ENCODE measurements at regions not wholly inside any gene's neighbourhood (a gene's known extent, or its start where the extent isn't known, plus 50 kb on each side); places are given as distances from the start of the nearest gene placed in this dataset.

- BruUV-seq (replicated peaks) = no TSS peak
Observed at GRCh38 chr9:120324996-120325642, 254.8 kb downstream of the CDK5RAP2 start.

DNA sequence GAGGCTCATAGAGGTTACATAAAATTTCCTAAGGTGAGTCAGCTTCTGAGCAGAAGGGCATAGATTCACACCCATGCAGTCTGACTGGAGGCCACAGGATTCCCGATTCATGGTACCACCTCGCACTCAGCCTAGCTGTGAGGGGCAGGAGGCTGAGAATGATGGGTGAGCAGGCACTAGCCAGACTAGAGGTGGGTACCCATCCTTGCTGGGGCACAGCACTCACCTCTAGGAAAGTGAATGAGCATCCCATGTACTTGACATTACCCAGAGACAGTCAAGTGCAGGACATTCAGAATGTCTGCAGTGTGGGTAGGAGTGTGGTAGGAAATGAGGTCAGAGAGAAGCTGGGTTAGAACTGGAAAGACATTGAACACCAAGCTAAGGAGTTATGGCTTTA, 255.5 kb downstream of the CDK5RAP2 start:
- ChIA-PET CTCF (ENCODE audit: unreplicated experiment) (no interaction called here), POLR2A (no interaction called here)
- Histone ChIP-seq H3K79me2 (ENCODE audit: insufficient read depth, low read depth, low read length) (no peaks in the 10 kb centered on the region), H3K36me3 (ENCODE audit: insufficient read depth, low read length) (no peaks in the 10 kb centered on the region), H3K9me2 (ENCODE audit: insufficient read depth, low read length) (no peaks in the 10 kb centered on the region), H3K27ac (ENCODE audit: low read depth, low read length, poor library complexity, severe bottlenecking) (no peak overlapping the region), H3K4me1 (ENCODE audit: insufficient read depth, low read length, poor library complexity, severe bottlenecking) (no peaks in the 10 kb centered on the region), H4K20me1 (ENCODE audit: insufficient read depth, low read length) (no peaks in the 10 kb centered on the region), H3K4me2 (ENCODE audit: low read length) (no peak overlapping the region), H3K9me3 (ENCODE audit: low read length) (no peaks in the 10 kb centered on the region), H2AFZ (ENCODE audit: low read length) (no peak overlapping the region), H3K4me3 (ENCODE audit: low read depth, low read length, poor library complexity, severe bottlenecking) (no peak overlapping the region)
- no peak for TF ChIP-seq CTCF (conservative IDR thresholded peaks at IDR 0.05; ENCODE audit: low read length)
- no peak for TF ChIP-seq EZH2phosphoT487 (IDR thresholded peaks at IDR 0.05; ENCODE audit: borderline replicate concordance, low read depth, low read length)
- intact Hi-C loops (cut with micrococcal nuclease; ENCODE audit: unreplicated experiment) = no loop called here
- DNase-seq (ENCODE audit: low spot score) = no peak
- no TSS peak for BruUV-seq (replicated peaks)

More at GRCh38 chr9:120324996-120325642, 254.8 kb downstream of the CDK5RAP2 start:
- Histone ChIP-seq H4K20me1 (ENCODE audit: insufficient read depth, low read length) (no peaks in the 10 kb centered on the region), H3K79me2 (ENCODE audit: insufficient read depth, low read depth, low read length) (no peaks in the 10 kb centered on the region), H3K4me1 (ENCODE audit: insufficient read depth, low read length, poor library complexity, severe bottlenecking) (no peaks in the 10 kb centered on the region), H3K27ac (ENCODE audit: low read depth, low read length, poor library complexity, severe bottlenecking) (no peak overlapping the region), H3K4me2 (ENCODE audit: low read length) (no peak overlapping the region), H3K9me2 (ENCODE audit: insufficient read depth, low read length) (no peaks in the 10 kb centered on the region), H3K4me3 (ENCODE audit: low read depth, low read length, poor library complexity, severe bottlenecking) (no peak overlapping the region), H3K9me3 (ENCODE audit: low read length) (no peaks in the 10 kb centered on the region), H2AFZ (ENCODE audit: low read length) (no peak overlapping the region), H3K36me3 (ENCODE audit: insufficient read depth, low read length) (no peaks in the 10 kb centered on the region)
- peak; percentile 28 for DNase-seq (ENCODE audit: low spot score)
- no peak for TF ChIP-seq EZH2phosphoT487 (IDR thresholded peaks at IDR 0.05; ENCODE audit: borderline replicate concordance, low read depth, low read length)
- peak; percentile 67 for TF ChIP-seq CTCF (conservative IDR thresholded peaks at IDR 0.05; ENCODE audit: low read length)
- ChIA-PET CTCF (ENCODE audit: unreplicated experiment) (no interaction called here), POLR2A (no interaction called here)
- intact Hi-C loops (cut with micrococcal nuclease; ENCODE audit: unreplicated experiment) = no loop called here

GRCh38 chr9:120323125-120323524, 256.8 kb downstream of the CDK5RAP2 start:
- Histone ChIP-seq H3K4me1 (ENCODE audit: insufficient read depth, low read length, poor library complexity, severe bottlenecking) (no peaks in the 10 kb centered on the region), H3K9me2 (ENCODE audit: insufficient read depth, low read length) (no peaks in the 10 kb centered on the region), H3K36me3 (ENCODE audit: insufficient read depth, low read length) (no peaks in the 10 kb centered on the region), H3K9me3 (ENCODE audit: low read length) (no peaks in the 10 kb centered on the region), H3K4me3 (ENCODE audit: low read depth, low read length, poor library complexity, severe bottlenecking) (no peak overlapping the region), H3K79me2 (ENCODE audit: insufficient read depth, low read depth, low read length) (no peaks in the 10 kb centered on the region), H3K27ac (ENCODE audit: low read depth, low read length, poor library complexity, severe bottlenecking) (no peak overlapping the region), H3K4me2 (ENCODE audit: low read length) (no peak overlapping the region), H2AFZ (ENCODE audit: low read length) (no peak overlapping the region), H4K20me1 (ENCODE audit: insufficient read depth, low read length) (no peaks in the 10 kb centered on the region)
- ChIA-PET POLR2A (interaction anchor here (0.9 kb wide), 1 partner anchor 75 kb away, joined by 3 read pairs; no protein-coding TSS in a partner anchor), CTCF (ENCODE audit: unreplicated experiment) (no interaction called here)
- intact Hi-C loops (cut with micrococcal nuclease; ENCODE audit: unreplicated experiment) = no loop called here
- DNase-seq (ENCODE audit: low spot score) = no peak
- BruUV-seq (replicated peaks) = no TSS peak
- TF ChIP-seq CTCF (conservative IDR thresholded peaks at IDR 0.05; ENCODE audit: low read length) = no peak

Measured in OCI-LY7 (cell line).